HFF-Myc (cell line): ENCODE measurements at regions not wholly inside any gene's neighbourhood (a gene's known extent, or its start where the extent isn't known, plus 50 kb on each side); places are given as distances from the start of the nearest gene placed in this dataset.

ENCODE experiments used
- DNase-seq: peaks from one replicate; pipeline ENCODE4 v3.0.0-alpha.2; 2011; ENCODE audit warnings: low read depth; ENCODE audit errors: extremely low read depth
- H3K4me3 ChIP-seq: replicated peaks from 2 replicates; pipeline ENCODE4 v1.5.1; 2011; ENCODE audit warnings: low read depth, mild to moderate bottlenecking, control low read depth, low read length
- TF ChIP-seq, protein P1 (sequence below): IDR thresholded peaks from 2 replicates; pipeline ENCODE4 v1.5.1; 2012; ENCODE audit warnings: mild to moderate bottlenecking, low read depth, low read length, control low read depth; ENCODE audit errors: missing control alignments

GRCh38 chr7:130875-131780 lies 61.2 kb upstream of the FAM20C start:
- TF ChIP-seq, protein P1, sequence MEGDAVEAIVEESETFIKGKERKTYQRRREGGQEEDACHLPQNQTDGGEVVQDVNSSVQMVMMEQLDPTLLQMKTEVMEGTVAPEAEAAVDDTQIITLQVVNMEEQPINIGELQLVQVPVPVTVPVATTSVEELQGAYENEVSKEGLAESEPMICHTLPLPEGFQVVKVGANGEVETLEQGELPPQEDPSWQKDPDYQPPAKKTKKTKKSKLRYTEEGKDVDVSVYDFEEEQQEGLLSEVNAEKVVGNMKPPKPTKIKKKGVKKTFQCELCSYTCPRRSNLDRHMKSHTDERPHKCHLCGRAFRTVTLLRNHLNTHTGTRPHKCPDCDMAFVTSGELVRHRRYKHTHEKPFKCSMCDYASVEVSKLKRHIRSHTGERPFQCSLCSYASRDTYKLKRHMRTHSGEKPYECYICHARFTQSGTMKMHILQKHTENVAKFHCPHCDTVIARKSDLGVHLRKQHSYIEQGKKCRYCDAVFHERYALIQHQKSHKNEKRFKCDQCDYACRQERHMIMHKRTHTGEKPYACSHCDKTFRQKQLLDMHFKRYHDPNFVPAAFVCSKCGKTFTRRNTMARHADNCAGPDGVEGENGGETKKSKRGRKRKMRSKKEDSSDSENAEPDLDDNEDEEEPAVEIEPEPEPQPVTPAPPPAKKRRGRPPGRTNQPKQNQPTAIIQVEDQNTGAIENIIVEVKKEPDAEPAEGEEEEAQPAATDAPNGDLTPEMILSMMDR = no peak
- no peak for DNase-seq
- H3K4me3 ChIP-seq = no peak overlapping the region

DNA sequence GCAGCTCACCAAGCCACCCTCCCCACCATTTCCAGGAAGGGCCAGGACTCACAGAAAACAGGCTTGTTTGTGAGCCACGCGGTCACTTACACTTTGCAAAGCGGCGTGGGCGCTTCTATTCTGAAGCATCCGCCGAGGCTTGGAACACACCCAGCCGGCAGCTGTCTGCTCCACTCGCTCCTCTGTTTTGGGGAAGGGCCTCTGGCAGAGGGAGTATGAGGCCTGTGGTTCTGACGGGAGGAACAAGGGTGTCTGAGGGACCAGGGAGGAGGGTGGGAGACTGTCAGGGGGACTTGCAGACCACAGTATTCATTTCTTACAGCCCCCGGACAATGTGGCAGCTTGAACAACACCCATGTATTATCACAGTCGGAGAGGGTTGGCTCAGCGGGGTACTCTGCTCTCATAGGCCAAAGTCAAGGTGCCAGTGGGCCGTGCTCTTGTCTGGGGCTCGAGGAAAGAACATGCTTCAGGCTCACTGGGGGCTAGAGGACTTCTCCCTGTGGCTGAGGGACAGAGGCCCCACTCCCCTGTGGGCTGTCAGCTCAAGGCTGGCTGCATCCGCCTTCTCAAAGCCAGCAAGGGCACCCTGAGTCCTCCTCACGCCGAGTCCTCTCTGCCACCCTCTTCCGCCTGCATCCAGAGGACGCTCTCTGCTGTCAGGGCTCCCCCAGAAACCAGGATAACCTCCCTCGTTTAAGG lies 60.4 kb upstream of the FAM20C start:
- no peak for DNase-seq
- no peak overlapping the region for H3K4me3 ChIP-seq
- TF ChIP-seq, protein P1 = no peak

DNA sequence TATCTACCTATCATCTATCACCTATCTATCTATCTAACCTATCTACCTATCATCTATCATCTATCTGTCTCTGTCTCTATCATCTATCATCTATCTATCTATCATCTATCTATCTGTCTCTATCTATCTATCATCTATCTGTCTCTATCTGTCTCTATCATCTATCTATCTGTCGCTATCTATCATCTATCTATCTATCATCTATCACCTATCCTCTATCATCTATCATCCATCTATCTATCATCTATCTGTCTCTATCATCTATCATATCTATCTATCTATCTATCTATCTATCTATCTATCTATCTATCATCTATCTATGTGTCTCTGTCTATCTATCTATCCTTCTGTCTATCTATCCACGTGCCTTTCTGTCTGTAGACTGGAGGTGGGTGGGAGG lies 59.5 kb upstream of the FAM20C start:
- TF ChIP-seq, protein P1 = no peak
- H3K4me3 ChIP-seq = no peak overlapping the region
- no peak for DNase-seq

- H3K4me3 ChIP-seq = no peak overlapping the region
- TF ChIP-seq, protein P1 = no peak
- no peak for DNase-seq
Observed at GRCh38 chr7:133470-133869, 58.9 kb upstream of the FAM20C start.

DNA sequence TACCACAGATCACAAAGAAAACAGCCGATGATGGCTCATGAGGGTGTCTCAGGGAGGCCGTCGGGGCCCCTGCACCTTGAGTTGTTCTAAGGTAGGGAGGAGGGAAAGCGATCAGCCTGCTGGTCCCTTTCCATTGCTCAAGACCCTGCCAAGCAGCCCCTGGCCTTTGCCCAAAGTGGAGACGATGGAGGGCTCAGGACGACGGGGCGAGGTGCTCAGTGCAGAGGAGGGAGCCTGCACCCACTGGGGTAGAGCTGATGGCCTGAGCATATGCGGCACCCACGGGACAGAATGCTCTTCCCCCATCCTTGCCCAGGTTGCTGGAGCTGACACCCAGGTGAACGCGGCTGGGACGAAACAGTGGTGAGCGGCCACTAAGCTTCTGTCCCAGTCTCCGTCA lies 58.3 kb upstream of the FAM20C start:
- TF ChIP-seq, protein P1 = no peak
- DNase-seq = no peak
- H3K4me3 ChIP-seq = no peak overlapping the region

- DNase-seq = no peak
- no peak overlapping the region for H3K4me3 ChIP-seq
- TF ChIP-seq, protein P1 = no peak
Observed at GRCh38 chr7:134561-135256, 57.7 kb upstream of the FAM20C start.
